AG08395 (cell line): ENCODE measurements at regions not wholly inside any gene's neighbourhood (a gene's known extent, or its start where the extent isn't known, plus 50 kb on each side); places are given as distances from the start of the nearest gene placed in this dataset.
"Not testable (repeated sequence)": the region's sequence is repeated elsewhere in the genome, so short reads cannot be mapped to it uniquely, and the experiment has no call there.

ENCODE experiments used
- DNase-seq: peaks from one replicate; pipeline ENCODE4 v3.0.0; 2012; ENCODE audit warnings: mixed read lengths, low spot score

DNA sequence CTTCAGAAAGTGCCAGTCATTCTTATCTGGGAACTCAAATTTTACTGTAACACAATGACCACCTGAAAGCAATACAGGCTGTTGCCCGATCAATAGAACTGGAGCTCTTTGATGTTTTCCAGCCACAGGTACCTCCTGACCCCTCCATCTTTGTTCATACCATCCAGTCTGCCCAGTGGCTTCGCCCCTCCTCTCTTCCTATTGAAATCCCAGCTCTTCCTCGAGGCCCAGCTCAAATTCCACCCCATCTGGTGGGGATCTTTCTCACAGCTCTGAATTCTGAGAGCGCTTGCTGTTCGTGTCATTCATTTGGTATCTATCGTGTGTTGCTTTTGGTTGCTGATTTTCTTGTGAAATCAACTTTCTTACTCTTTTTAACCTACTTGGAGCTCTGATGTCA, 87.9 kb upstream of the CNKSR3 start:
- no peak for DNase-seq

GRCh38 chr6:154602296-154602695, 91.8 kb upstream of the CNKSR3 start:
- DNase-seq: no peak

GRCh38 chr6:154602708-154603107, 92.2 kb upstream of the CNKSR3 start:
- no peak for DNase-seq

DNA sequence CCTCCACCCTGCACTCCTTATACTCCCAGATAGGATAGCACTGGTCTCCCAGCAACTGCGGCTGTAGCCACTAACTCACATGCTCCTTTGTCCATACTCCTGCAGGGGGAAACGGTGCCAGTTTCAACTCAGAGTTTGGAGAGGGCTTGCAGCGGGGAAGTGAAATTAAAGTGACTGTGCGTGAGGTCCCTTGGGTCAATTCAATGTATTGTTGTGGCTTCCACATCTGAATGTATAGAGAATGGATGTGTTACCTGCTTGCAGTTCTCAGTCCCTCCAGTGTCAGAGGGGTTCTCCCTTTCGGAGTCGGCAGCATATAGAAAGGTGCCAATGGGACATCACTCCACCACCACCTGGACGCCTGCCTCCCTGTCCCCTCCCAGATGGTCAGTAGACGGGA, 93.6 kb upstream of the CNKSR3 start:
- DNase-seq: no peak

- no peak for DNase-seq
These were observed 94.8 kb upstream of the CNKSR3 start for GRCh38 chr6:154605178-154605881.

GRCh38 chr6:154605882-154606370, 95.4 kb upstream of the CNKSR3 start:
- DNase-seq: no peak

GRCh38 chr6:154606457-154606856, 96.0 kb upstream of the CNKSR3 start:
- DNase-seq: no peak

GRCh38 chr6:154606860-154607259, 96.4 kb upstream of the CNKSR3 start:
- no peak for DNase-seq

GRCh38 chr6:154611241-154611640, 100.8 kb upstream of the CNKSR3 start:
- no peak for DNase-seq

- no peak for DNase-seq
These were observed 101.4 kb upstream of the CNKSR3 start for GRCh38 chr6:154611847-154612246.

GRCh38 chr6:154613137-154613676, 102.7 kb upstream of the CNKSR3 start:
- peak; percentile 66 for DNase-seq

DNA sequence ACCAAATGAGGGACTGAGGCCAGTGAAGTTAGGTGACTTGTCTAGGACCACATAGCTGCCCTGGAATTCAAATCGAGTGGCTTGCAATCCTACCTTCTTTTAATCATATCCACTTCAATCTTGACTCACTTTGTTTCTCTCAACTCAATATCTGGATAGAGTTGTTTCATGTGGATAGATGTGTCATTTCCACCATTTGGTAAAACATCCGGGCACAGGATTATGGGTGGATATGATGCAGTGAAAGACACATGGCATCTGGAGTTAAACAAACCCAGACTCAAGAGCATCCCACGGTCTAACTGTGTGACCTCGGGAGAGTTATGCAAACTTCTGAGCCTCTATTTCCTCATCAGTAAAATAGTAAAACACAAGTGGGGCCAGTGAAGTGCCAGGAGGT, 103.6 kb upstream of the CNKSR3 start:
- DNase-seq: peak; percentile 11

GRCh38 chr6:154614641-154615040, 104.2 kb upstream of the CNKSR3 start:
- no peak for DNase-seq

- DNase-seq: peak; percentile 58
These were observed 105.1 kb upstream of the CNKSR3 start for GRCh38 chr6:154615483-154616025.

DNA sequence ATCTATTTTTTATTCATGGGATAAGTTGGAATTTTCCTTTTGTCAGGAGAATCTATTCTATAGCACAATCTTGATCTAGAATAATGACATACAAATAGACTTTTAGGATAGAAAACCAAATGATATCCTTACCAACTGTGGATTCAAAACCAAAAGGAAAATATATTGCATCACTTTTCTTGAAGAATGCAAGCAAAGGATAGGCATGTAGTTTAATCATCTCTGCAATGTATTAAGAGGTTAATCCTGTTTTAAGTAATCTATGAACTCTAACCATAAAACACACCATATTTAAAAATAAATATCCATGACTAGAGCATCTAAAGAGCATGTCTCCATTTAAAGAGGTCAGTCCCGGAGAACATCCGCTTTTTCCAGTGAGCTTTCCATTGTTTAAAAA, 106.7 kb upstream of the CNKSR3 start:
- DNase-seq: no peak

DNA sequence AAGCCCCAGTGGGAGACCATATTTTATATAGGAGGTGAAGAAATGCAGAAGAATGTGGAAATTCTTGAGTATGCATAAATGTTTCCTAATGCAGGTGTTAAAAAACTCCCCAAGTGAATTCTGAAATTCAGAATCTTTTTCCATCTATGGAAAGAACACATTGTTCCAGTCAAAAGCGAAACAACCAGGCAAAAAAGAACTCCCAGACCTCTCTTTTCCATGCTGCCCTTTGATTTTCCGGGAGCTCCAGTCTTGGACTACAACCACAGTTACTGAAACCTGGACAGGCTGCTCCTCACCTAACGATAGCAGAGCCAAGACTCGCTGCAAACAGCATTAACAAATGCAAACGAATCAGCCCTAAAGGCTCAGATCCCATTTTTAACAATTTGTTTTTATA, 108.7 kb upstream of the CNKSR3 start:
- no peak for DNase-seq

DNA sequence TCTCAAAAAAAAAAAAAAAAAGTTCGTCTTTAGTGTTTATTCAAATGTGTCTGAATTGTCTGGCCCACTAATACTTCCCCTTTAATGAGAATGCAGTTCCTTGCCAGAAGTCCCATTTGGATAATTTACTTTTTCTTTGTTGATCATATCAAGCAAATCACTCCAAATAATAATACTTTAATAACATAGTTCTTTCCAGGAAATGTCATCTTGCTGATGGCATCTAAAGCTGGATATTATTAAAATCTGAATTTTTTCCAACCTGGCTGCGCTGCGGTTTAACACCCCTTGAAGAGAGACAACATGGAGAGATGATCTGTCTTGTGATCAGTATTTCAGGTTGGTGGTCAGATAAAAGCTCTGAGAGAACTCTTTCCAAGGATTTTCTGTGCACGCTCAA, 111.2 kb upstream of the CNKSR3 start:
- no peak for DNase-seq

- DNase-seq: no peak
These were observed 110.4 kb upstream of the SCAF8 start for GRCh38 chr6:154622618-154623336.

DNA sequence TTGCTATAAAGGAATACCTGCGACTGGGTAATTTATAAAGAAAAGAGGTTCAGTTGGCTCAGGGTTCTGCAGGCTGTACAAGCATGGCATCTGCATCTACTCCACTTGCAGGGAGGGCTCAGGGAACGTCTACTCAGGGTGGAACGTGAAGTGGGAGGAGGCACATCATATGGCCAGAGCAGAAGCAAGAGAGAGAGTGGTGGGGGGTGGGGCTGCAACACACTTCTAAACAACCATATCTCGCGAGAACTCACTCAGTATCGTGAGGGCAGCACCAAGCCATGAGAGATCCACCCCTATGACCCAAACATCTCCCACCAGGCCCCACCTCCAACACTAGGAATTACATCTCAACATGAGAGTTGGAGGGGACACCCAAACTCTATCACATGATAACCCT, 109.8 kb upstream of the SCAF8 start:
- no peak for DNase-seq

DNA sequence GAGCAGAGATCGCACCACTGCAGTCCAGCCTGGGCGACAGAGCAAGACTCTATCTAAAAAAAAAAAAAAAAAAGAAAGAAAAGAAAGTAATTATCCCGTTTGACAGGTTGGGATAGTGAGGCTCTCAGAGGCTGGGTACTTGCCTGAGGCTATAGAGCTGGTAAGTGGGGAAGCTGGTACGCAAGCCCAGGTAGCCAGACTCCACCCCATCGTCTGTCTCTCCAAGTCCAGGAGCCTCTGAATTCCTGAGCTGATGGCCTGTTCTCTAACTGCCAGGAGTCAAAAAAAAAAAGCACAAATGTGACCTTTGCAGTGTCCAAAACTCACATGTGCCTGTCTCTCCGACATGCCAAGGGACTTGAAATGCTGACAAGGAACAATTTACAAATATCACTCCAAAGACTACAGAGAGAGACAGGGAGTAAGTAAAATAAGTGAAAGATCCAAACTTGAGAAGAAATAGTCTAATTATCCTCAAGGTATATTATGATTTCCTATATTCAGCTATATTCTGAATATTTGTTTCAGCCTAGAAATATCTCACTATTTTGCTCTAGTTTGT, 109.1 kb upstream of the SCAF8 start:
- DNase-seq: no peak

DNA sequence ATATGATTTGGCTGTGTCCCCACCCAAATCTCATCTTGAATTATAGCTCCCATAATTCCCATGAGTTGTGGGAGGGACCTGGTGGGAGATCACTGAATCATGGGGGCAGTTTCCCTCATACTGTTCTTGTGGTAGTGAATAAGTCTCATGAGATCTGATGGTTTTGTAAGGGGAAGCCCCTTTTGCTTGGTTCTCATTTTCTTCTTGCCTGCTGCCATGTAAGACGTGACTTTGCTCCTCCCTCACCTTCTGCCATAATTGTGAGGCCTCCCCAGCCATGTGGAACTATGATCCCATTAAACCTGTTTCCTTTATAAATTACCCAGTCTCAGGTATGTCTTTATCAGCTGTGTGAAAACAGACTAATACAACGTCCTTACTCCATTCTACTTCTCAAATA, 108.5 kb upstream of the SCAF8 start:
- not testable (repeated sequence) for DNase-seq

DNA sequence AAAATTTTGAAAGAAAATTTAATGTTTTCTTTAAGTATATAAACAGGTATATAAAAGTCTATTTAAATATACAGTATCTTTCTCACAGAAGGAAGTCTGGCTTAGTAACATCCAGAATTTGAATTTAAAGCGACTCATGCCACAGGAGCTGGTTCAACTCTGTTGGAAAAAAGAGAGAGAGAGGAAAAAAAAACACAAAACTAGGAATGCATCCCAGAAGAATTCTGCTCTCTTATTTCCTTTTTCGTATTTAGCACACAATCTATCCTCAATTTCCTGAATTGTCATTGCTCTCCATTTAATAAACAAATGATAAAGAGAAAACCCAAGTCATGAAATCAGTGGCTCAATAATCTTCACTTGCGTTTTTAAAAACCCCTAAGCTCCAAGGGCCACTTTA, 107.5 kb upstream of the SCAF8 start:
- DNase-seq: no peak

- DNase-seq: no peak
These were observed 104.1 kb upstream of the SCAF8 start for GRCh38 chr6:154629127-154629526.
